Upper lobe of left lung (tissue), 4 donors: ENCODE measurements at regions not wholly inside any gene's neighbourhood (a gene's known extent, or its start where the extent isn't known, plus 50 kb on each side); places are given as distances from the start of the nearest gene placed in this dataset.

Source experiments
- EP300 ChIP-seq, 4 donors: sonication (generic); formaldehyde crosslinking; IDR thresholded peaks; one replicate each; pipeline ENCODE4 v1.5.1; 2017; ENCODE audit warnings: antibody characterized with exemption in 4 of 4, control low read depth in 2 of 4
- TF ChIP-seq, protein P1 (sequence below), 6 experiments: fragments of 450-650 bp in 4 of 6; fragments of 200-600 bp in 2 of 6; sonication (generic) in 2 of 6; IDR thresholded peaks; one replicate each; pipeline ENCODE4 v1.5.1; 2016 to 2019; ENCODE audit warnings: antibody characterized with exemption in 6 of 6

DNA sequence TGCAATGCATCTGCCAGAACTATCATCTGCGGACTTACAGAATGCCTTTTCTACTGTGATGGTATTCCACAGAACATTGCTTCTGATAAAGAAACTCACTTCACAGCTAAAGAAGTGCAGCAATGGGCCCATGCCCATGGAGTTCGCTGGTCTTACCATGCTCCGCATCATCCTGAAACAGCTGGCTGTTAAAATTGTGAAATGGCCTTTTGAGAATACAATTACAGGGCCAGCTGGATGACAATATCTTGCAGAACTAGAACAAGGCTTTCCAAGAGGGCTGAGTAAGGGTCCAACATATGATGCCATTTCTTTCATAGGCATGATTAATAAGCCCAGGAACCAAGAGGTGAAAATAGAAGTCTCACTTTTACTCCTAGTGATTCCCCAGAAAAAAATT is 104.1 kb upstream of the ADCY1 start:
- TF ChIP-seq, protein P1, sequence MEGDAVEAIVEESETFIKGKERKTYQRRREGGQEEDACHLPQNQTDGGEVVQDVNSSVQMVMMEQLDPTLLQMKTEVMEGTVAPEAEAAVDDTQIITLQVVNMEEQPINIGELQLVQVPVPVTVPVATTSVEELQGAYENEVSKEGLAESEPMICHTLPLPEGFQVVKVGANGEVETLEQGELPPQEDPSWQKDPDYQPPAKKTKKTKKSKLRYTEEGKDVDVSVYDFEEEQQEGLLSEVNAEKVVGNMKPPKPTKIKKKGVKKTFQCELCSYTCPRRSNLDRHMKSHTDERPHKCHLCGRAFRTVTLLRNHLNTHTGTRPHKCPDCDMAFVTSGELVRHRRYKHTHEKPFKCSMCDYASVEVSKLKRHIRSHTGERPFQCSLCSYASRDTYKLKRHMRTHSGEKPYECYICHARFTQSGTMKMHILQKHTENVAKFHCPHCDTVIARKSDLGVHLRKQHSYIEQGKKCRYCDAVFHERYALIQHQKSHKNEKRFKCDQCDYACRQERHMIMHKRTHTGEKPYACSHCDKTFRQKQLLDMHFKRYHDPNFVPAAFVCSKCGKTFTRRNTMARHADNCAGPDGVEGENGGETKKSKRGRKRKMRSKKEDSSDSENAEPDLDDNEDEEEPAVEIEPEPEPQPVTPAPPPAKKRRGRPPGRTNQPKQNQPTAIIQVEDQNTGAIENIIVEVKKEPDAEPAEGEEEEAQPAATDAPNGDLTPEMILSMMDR (IDR thresholded peaks at IDR 0.05) = no peak
- TF ChIP-seq EP300 (IDR thresholded peaks at IDR 0.05) = no peak
